GM21825 (cell line): ENCODE measurements at regions not wholly inside any gene's neighbourhood (a gene's known extent, or its start where the extent isn't known, plus 50 kb on each side); places are given as distances from the start of the nearest gene placed in this dataset.

ENCODE experiments used
- ATAC-seq: cut with Tn5 transposase; IDR thresholded peaks from one replicate; pipeline ENCODE4 v1.9.1; 2021; ENCODE audit warnings: mild to moderate bottlenecking, moderate library complexity; ENCODE audit not compliant: unreplicated experiment

- no peak for ATAC-seq
Measured at GRCh38 chr3:182243625-182244024, 531.9 kb downstream of the SOX2 start.

GRCh38 chr3:182244222-182244971, 532.7 kb downstream of the SOX2 start:
- no peak for ATAC-seq

GRCh38 chr3:182245059-182245458, 533.3 kb downstream of the SOX2 start:
- no peak for ATAC-seq

GRCh38 chr3:182246870-182247269, 535.1 kb downstream of the SOX2 start:
- no peak for ATAC-seq

- ATAC-seq: no peak
Measured at GRCh38 chr3:182248349-182248880, 536.7 kb downstream of the SOX2 start.

GRCh38 chr3:182252802-182253201, 540.5 kb upstream of the ATP11B start:
- ATAC-seq: no peak

- ATAC-seq: no peak
Measured at GRCh38 chr3:182255158-182255557, 538.1 kb upstream of the ATP11B start.

GRCh38 chr3:182257361-182257760, 535.9 kb upstream of the ATP11B start:
- no peak for ATAC-seq

GRCh38 chr3:182258538-182259177, 534.6 kb upstream of the ATP11B start:
- ATAC-seq: no peak

GRCh38 chr3:182259579-182259978, 533.7 kb upstream of the ATP11B start:
- ATAC-seq: no peak

GRCh38 chr3:182261041-182261440, 532.3 kb upstream of the ATP11B start:
- ATAC-seq: no peak

- ATAC-seq: no peak
Measured at GRCh38 chr3:182268711-182269110, 524.6 kb upstream of the ATP11B start.

- ATAC-seq: no peak
Measured at GRCh38 chr3:182276512-182276911, 516.8 kb upstream of the ATP11B start.

GRCh38 chr3:182284793-182285192, 508.5 kb upstream of the ATP11B start:
- ATAC-seq: no peak

GRCh38 chr3:182292591-182292990, 500.7 kb upstream of the ATP11B start:
- ATAC-seq: no peak

GRCh38 chr3:182294256-182294655, 499.0 kb upstream of the ATP11B start:
- ATAC-seq: no peak

GRCh38 chr3:182294696-182295095, 498.6 kb upstream of the ATP11B start:
- ATAC-seq: no peak

- no peak for ATAC-seq
Measured at GRCh38 chr3:182300266-182300665, 493.0 kb upstream of the ATP11B start.

- no peak for ATAC-seq
Measured at GRCh38 chr3:182303169-182303568, 490.1 kb upstream of the ATP11B start.

- ATAC-seq: no peak
Measured at GRCh38 chr3:182305881-182306665, 487.2 kb upstream of the ATP11B start.

- ATAC-seq: no peak
Measured at GRCh38 chr3:182308328-182308727, 485.0 kb upstream of the ATP11B start.

GRCh38 chr3:182309120-182309519, 484.2 kb upstream of the ATP11B start:
- ATAC-seq: no peak
